ENCODE measurements at regions not wholly inside any gene's neighbourhood (a gene's known extent, or its start where the extent isn't known, plus 50 kb on each side); places are given as distances from the start of the nearest gene placed in this dataset.

DNA sequence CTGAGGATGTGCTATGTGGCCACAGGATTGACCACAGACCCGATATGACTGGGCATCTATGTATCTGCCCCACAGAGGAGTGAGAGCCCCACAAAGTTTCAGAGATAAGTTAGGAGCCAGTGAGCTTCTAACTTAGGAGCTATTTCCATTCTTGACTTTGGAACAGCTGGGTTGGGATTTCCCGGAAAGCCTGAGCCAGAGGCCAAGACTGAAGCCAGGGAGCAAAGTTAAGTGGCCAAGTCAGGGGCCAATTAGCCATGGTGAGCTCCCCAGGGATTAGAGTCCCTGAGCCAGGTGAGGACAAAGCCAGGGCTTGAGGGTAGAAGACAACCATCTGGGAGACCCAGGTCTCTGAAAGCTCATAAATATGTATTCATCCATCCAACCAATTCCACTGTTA, 143.6 kb downstream of the MAFB start:
- Histone ChIP-seq H3K27ac (ENCODE audit: extremely low read depth, low read depth, low read length) (no peak overlapping the region), H3K4me1 (ENCODE audit: control insufficient read depth, insufficient read depth, low read length) (no peaks in the 10 kb centered on the region), H3K4me3 (ENCODE audit: low read depth, low read length) (no peak overlapping the region), H3K36me3 (ENCODE audit: control insufficient read depth in 2 of 2, insufficient read depth in 1 of 2, low read length in 2 of 2) (no peaks in the 10 kb centered on the region), H3K9me3 (ENCODE audit: control insufficient read depth, insufficient read depth, low read depth, low read length) (no peaks in the 10 kb centered on the region)
- ChIA-PET CTCF (interaction anchor here (1.8 kb wide), 1 partner anchor 13 kb away, joined by 6 read pairs; no protein-coding TSS in a partner anchor), POLR2A (interaction anchor here (1.5 kb wide), 1 partner anchor 144 kb away, joined by 4 read pairs; the partner anchor contains the start of gene MAFB)
- 0 out of 2 replicates have a peak, but pooled peaks have one; percentile 16 for TF ChIP-seq SCRT2 (tag by site-specific recombination; IDR thresholded peaks at IDR 0.05)
- TF ChIP-seq ZNF76 (tag by site-specific recombination; IDR thresholded peaks at IDR 0.05; ENCODE audit: borderline replicate concordance, low read depth): no peak
- no peak for TF ChIP-seq ZNF112 (tag by site-specific recombination; IDR thresholded peaks at IDR 0.05)

- ChIA-PET POLR2A (no interaction called here), CTCF (interaction anchor here (0.7 kb wide), 1 partner anchor 20 kb away, joined by 3 read pairs; no protein-coding TSS in a partner anchor)
- no peaks in the 10 kb centered on the region for H3K36me3 ChIP-seq (ENCODE audit: control insufficient read depth in 2 of 2, insufficient read depth in 1 of 2, low read length in 2 of 2)
- no peak overlapping the region for H3K27ac ChIP-seq (ENCODE audit: extremely low read depth, low read depth, low read length)
- no peaks in the 10 kb centered on the region for H3K9me3 ChIP-seq (ENCODE audit: control insufficient read depth, insufficient read depth, low read depth, low read length)
- no peak overlapping the region for H3K4me3 ChIP-seq (ENCODE audit: low read depth, low read length)
- TF ChIP-seq KLF8 (tag by site-specific recombination; IDR thresholded peaks at IDR 0.05) (no peak), ZNF707 (tag by site-specific recombination; IDR thresholded peaks at IDR 0.05) (no peak), GLI2 (tag by site-specific recombination; IDR thresholded peaks at IDR 0.05; ENCODE audit: borderline replicate concordance, low read depth) (no peak), ZNF629 (tag by site-specific recombination; IDR thresholded peaks at IDR 0.05) (no peak), MYNN (tag by site-specific recombination; IDR thresholded peaks at IDR 0.05; ENCODE audit: borderline replicate concordance) (no peak)
- no peaks in the 10 kb centered on the region for H3K4me1 ChIP-seq (ENCODE audit: control insufficient read depth, insufficient read depth, low read length)
Measured at GRCh38 chr20:40542065-40542464, 147.0 kb downstream of the MAFB start.

DNA sequence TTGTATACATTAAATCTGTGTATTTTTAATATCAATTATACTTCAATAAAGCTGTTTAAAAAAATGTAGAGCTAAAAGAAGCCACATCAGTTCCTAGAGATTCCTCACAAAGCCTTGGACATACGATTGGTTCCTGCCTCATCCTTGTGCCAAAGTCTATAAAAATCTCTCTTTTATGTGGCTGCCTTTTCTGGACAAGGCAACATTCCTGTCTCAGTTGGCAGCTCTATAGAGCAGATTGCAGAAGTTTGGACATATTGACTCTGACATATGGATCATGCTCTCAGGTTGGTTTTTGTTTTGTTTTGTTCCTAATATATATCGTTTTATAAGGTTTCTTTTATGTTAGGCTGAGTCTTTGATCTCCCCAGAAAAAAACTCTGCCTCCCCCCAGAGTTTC, 148.9 kb downstream of the MAFB start:
- POLR2A ChIA-PET: no interaction called here
- TF ChIP-seq ZNF548 (tag by site-specific recombination; IDR thresholded peaks at IDR 0.05) (no peak), ZNF521 (tag by site-specific recombination; IDR thresholded peaks at IDR 0.05) (no peak), SP7 (tag by site-specific recombination; IDR thresholded peaks at IDR 0.05) (no peak), ZNF843 (tag by site-specific recombination; IDR thresholded peaks at IDR 0.05) (no peak), RBAK (tag by site-specific recombination; IDR thresholded peaks at IDR 0.05) (no peak), SP2 (tag by site-specific recombination; IDR thresholded peaks at IDR 0.05) (no peak), ZNF596 (tag by site-specific recombination; IDR thresholded peaks at IDR 0.05) (no peak), ZNF518A (tag by site-specific recombination; conservative IDR thresholded peaks at IDR 0.05; ENCODE audit: low read depth) (no peak)
- TF ChIP-seq, protein P1, sequence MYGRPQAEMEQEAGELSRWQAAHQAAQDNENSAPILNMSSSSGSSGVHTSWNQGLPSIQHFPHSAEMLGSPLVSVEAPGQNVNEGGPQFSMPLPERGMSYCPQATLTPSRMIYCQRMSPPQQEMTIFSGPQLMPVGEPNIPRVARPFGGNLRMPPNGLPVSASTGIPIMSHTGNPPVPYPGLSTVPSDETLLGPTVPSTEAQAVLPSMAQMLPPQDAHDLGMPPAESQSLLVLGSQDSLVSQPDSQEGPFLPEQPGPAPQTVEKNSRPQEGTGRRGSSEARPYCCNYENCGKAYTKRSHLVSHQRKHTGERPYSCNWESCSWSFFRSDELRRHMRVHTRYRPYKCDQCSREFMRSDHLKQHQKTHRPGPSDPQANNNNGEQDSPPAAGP (tag by site-specific recombination; IDR thresholded peaks at IDR 0.05): no peak
- CTCF ChIA-PET: interaction anchor here (0.6 kb wide), 1 partner anchor 16 kb away, joined by 3 read pairs; no protein-coding TSS in a partner anchor

More for the DNA sequence above, 148.9 kb downstream of the MAFB start:
- no peaks in the 10 kb centered on the region for H3K4me1 ChIP-seq (ENCODE audit: control insufficient read depth, insufficient read depth, low read length)
- no peak overlapping the region for H3K4me3 ChIP-seq (ENCODE audit: low read depth, low read length)
- no peak overlapping the region for H3K27ac ChIP-seq (ENCODE audit: extremely low read depth, low read depth, low read length)
- H3K9me3 ChIP-seq (ENCODE audit: control insufficient read depth, insufficient read depth, low read depth, low read length): no peaks in the 10 kb centered on the region
- H3K36me3 ChIP-seq (ENCODE audit: control insufficient read depth in 2 of 2, insufficient read depth in 1 of 2, low read length in 2 of 2): no peaks in the 10 kb centered on the region

Measured in HEK293 (cell line).